H1 (cell line): ENCODE measurements at regions not wholly inside any gene's neighbourhood (a gene's known extent, or its start where the extent isn't known, plus 50 kb on each side); places are given as distances from the start of the nearest gene placed in this dataset.

Experiments
- BACH1 ChIP-seq: IDR thresholded peaks from 2 replicates; pipeline ENCODE4 v1.6.1; 2012; ENCODE audit warnings: low read length, improper control_type of control experiment
- CEBPB ChIP-seq: IDR thresholded peaks from 2 replicates; pipeline ENCODE4 v1.6.1; 2012; ENCODE audit warnings: low read depth, low read length
- EP300 ChIP-seq, 2 experiments: IDR thresholded peaks; 1 replicate in 1 of 2; 2 replicates in 1 of 2; pipeline ENCODE4 v1.6.1; 2011 to 2012; ENCODE audit warnings: low read depth in 2 of 2, low read length in 2 of 2, mild to moderate bottlenecking in 2 of 2, borderline replicate concordance in 1 of 2, inconsistent platforms in 1 of 2, moderate library complexity in 1 of 2
- EZH2 ChIP-seq: fragments of 200-600 bp; sonication (generic); IDR thresholded peaks from 2 replicates; pipeline ENCODE4 v1.7.1; 2012; ENCODE audit warnings: low read depth, mild to moderate bottlenecking, moderate library complexity, low read length, inconsistent platforms; ENCODE audit not compliant: severe bottlenecking
- POLR2A ChIP-seq, 2 experiments: IDR thresholded peaks; 1 replicate in 1 of 2; 2 replicates in 1 of 2; pipeline ENCODE4 v1.6.1; 2011; ENCODE audit warnings: low read depth in 2 of 2, low read length in 2 of 2, mild to moderate bottlenecking in 2 of 2; ENCODE audit errors: control extremely low read depth in 1 of 2
- RAD21 ChIP-seq, 2 experiments: IDR thresholded peaks in 1 of 2; conservative IDR thresholded peaks in 1 of 2; 2 replicates each; pipeline ENCODE4 v1.6.1; 2011; ENCODE audit warnings: low read depth in 2 of 2, low read length in 2 of 2, improper control_type of control experiment in 1 of 2, inconsistent platforms in 1 of 2, mild to moderate bottlenecking in 1 of 2, moderate library complexity in 1 of 2
- RFX5 ChIP-seq: IDR thresholded peaks from 2 replicates; pipeline ENCODE4 v1.6.1; 2011; ENCODE audit warnings: low read depth, low read length, improper control_type of control experiment, borderline replicate concordance
- TAF1 ChIP-seq: IDR thresholded peaks from 2 replicates; pipeline ENCODE4 v1.6.1; 2011; ENCODE audit warnings: mild to moderate bottlenecking, low read depth, low read length
- TAF7 ChIP-seq: optimal IDR thresholded peaks from 2 replicates; pipeline ENCODE3; 2011; ENCODE audit warnings: low read depth, mild to moderate bottlenecking, inconsistent platforms, low read length, moderate library complexity, borderline replicate concordance
- ZNF274 ChIP-seq: IDR thresholded peaks from 2 replicates; pipeline ENCODE4 v1.7.0; 2012; ENCODE audit warnings: low read length, borderline replicate concordance; ENCODE audit errors: extremely low read depth
- TF ChIP-seq, protein P1 (sequence below), 3 experiments: IDR thresholded peaks; 1 replicate in 2 of 3; 2 replicates in 1 of 3; pipeline versions ENCODE4 v1.5.1 to v1.6.1; 2011; ENCODE audit warnings: low read length in 3 of 3, mild to moderate bottlenecking in 3 of 3, inconsistent platforms in 2 of 3, low read depth in 1 of 3, moderate library complexity in 1 of 3; ENCODE audit not compliant: insufficient read depth in 1 of 3; ENCODE audit errors: control extremely low read depth in 1 of 3

DNA sequence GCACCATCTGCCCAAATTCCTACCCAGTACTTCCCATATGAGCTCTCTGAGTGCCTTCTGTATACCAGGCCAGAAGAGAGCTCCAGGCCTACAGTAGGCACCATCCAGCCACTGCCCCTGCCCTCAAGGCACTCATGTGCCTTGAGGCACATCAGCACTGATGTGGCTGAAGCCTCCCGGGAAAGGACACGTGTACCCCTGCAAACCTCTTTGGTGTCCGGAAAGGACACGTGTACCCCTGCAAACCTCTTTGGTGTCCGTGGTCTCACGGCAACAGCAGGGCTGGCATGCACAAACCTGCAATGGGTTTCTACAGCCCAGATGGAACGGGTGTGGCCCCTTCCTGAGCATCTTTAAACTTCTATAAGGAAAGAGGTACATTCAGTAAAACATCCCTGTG, 209.4 kb upstream of the IGF1R start:
- TF ChIP-seq RFX5 (no peak), EP300 (IDR thresholded peaks at IDR 0.05; ENCODE audit: borderline replicate concordance in 1 of 2, low read depth in 2 of 2, low read length in 2 of 2) (no peak), CEBPB (no peak), EZH2 (no peak), POLR2A (IDR thresholded peaks at IDR 0.05; ENCODE audit: control extremely low read depth in 1 of 2, low read depth in 2 of 2, low read length in 2 of 2) (no peak), RAD21 (IDR thresholded peaks at IDR 0.05 in 1 of 2, conservative IDR thresholded peaks at IDR 0.05 in 1 of 2; ENCODE audit: low read depth in 2 of 2, low read length in 2 of 2) (no peak), ZNF274 (no peak), TAF7 (no peak), TAF1 (no peak), BACH1 (no peak)
- TF ChIP-seq, protein P1, sequence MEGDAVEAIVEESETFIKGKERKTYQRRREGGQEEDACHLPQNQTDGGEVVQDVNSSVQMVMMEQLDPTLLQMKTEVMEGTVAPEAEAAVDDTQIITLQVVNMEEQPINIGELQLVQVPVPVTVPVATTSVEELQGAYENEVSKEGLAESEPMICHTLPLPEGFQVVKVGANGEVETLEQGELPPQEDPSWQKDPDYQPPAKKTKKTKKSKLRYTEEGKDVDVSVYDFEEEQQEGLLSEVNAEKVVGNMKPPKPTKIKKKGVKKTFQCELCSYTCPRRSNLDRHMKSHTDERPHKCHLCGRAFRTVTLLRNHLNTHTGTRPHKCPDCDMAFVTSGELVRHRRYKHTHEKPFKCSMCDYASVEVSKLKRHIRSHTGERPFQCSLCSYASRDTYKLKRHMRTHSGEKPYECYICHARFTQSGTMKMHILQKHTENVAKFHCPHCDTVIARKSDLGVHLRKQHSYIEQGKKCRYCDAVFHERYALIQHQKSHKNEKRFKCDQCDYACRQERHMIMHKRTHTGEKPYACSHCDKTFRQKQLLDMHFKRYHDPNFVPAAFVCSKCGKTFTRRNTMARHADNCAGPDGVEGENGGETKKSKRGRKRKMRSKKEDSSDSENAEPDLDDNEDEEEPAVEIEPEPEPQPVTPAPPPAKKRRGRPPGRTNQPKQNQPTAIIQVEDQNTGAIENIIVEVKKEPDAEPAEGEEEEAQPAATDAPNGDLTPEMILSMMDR (IDR thresholded peaks at IDR 0.05; ENCODE audit: control extremely low read depth in 1 of 3, insufficient read depth in 1 of 3, low read depth in 1 of 3, low read length in 3 of 3) = no peak
